LNCAP (cell line): ENCODE measurements at regions not wholly inside any gene's neighbourhood (a gene's known extent, or its start where the extent isn't known, plus 50 kb on each side); places are given as distances from the start of the nearest gene placed in this dataset.

Source experiments
- TF ChIP-seq, protein P1 (sequence below): fragments of 450-650 bp; IDR thresholded peaks from 2 replicates; pipeline ENCODE4 v1.5.1; 2017; ENCODE audit warnings: mild to moderate bottlenecking

DNA sequence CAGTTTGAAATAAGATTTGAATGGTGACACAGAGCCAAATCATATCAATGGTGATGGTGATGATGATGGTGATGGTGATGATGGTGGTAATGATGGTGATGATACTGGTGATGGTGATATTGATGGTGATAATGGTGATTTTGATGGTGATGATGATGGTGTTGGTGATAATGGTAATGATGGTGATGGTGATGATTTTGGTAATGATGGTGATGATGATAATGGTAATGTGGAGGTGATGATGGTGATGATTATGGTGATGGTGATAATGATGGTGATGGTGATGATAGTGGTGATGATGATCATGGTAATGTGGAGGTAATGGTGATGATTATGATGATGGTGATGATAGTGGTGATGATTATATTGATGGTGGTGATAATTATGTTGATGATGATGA lies 311.9 kb upstream of the SFSWAP start:
- TF ChIP-seq, protein P1, sequence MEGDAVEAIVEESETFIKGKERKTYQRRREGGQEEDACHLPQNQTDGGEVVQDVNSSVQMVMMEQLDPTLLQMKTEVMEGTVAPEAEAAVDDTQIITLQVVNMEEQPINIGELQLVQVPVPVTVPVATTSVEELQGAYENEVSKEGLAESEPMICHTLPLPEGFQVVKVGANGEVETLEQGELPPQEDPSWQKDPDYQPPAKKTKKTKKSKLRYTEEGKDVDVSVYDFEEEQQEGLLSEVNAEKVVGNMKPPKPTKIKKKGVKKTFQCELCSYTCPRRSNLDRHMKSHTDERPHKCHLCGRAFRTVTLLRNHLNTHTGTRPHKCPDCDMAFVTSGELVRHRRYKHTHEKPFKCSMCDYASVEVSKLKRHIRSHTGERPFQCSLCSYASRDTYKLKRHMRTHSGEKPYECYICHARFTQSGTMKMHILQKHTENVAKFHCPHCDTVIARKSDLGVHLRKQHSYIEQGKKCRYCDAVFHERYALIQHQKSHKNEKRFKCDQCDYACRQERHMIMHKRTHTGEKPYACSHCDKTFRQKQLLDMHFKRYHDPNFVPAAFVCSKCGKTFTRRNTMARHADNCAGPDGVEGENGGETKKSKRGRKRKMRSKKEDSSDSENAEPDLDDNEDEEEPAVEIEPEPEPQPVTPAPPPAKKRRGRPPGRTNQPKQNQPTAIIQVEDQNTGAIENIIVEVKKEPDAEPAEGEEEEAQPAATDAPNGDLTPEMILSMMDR: no peak

DNA sequence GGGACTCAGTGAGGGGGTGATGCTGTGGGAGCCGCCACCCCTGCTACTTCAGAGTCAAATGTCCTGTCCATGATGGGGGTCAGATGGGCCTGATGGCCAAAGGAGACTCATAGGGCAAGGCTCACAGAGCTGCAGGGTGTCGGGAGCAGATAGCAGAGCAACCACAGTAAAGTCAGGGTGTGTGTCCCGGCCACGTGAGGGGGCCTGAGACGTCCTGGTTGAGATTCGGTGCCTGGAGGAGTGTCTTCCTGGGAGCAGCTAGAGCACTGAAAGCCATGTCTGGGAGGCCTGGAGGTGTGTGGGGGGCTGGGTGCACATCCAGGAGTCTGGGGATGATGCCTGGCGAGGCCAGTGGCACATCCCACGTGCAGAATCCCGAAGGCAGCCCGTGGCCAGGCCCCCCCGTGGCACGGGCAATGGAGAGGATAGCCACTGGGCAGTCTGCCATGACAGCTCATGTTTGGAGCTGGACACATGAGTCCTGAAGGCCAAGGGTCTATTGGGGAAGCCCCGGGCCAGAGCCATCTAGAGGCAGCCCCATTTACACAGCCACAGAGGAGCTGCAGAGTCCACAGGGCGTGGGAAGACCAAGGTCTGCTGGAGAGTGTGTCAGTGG lies 308.0 kb upstream of the SFSWAP start:
- TF ChIP-seq, protein P1: no peak

DNA sequence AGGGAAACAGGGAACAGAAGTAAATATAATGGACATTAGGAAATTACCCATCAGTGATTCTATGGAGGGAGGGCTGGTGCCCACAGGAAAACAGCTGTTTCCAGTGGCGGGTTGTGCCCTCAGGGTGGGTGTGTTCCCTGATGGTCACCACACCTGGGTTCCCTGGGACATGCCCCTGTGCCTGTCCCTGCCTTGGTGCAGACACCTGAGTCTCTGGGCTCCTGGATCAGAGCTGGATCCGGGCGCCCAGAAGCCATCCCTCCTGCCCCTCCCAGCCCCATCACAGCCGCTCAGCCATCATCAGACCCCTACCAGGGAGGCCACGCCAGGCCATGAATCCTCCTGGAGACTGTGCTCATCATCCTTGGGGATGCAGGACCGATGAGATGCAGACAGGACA lies 307.2 kb upstream of the SFSWAP start:
- TF ChIP-seq, protein P1: no peak

DNA sequence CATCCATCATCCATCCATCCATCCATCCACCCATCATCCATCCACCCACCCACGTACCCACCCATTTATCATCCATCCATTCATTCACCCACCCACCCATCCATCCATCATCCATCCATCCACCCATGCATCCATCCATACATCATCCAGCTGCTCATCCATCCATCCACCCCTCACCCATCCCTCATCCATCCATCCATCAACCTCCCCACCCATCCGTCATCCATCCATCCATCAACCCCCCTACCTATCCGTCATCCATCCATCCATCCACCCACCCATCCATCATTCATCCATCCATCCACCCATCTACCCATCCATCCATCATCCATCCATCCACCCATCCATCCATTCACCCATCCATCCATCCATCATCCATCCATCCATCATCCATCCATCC lies 306.2 kb upstream of the SFSWAP start:
- TF ChIP-seq, protein P1: no peak

DNA sequence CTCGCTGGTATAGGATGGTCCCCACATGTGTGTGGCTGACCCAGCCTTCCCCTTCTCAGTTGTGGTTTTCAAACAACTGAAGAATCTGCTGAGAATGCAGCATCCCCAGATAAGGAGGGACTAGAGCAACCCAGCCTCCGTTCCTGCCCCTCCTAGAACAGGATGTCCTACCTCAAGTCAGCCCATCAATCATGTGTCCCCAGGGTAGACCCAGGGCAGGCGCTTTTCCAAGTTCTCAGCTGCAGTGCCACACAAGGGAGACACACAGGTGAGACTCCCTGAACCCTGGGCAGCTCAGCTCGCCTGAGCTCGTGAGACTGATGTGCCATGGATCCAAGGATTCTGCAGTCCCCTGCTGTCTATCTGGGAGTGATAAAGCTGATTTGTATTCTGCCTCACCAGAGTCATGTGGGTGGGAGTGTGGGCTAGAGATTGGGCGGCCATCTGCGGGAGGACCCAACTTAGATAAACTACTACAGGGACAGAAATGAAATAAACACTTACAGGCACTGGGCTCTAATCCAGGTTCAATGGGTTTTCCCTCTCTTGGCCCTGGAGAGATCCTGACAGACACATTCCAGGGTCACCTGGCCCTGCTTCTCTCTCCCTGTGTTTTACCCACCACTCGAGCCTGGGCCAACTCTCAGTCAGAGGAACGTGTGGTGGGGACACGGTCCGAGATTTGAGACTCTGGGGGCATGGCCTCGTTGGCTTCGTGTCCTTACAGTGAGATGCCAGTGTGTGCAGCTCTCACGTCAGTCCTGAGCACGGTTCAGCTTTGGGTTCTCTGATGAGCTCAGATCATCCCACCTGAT lies 303.5 kb upstream of the SFSWAP start:
- TF ChIP-seq, protein P1: no peak

DNA sequence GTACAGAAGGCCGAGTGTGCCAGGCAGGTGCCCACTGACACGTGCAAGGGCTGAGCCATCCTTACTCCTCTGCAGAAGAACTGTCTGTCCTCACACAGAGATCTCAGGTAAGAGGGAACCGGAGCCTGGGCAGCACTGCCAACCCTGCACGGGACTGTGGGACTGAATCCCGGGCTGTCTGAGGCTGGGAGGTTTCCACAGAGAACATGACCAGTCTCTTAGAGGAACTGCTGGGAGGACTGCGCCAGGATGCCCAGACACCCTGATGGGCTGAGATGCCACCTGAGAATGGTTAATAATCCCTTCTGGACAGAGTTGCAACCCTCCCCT lies 302.9 kb upstream of the SFSWAP start:
- TF ChIP-seq, protein P1: no peak

DNA sequence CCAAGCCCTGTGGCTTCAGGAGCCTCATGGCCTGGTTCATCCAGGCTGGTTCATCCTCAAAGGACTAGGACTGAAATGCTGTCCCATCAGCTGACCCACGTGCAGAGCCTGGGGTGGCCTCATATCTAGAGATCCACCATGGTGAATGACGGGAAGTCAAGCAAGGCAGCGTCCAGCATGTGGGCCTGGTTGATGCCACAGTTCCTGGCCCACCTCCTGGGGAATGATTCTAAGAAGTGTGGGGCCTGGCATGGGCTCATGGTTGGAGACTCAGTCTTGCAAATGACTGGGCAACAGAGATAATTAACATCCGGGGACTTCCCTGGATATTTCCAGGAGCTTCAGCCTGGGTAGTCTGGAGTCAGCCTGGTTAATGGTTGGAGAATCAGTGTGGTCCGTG lies 302.4 kb upstream of the SFSWAP start:
- TF ChIP-seq, protein P1: no peak
